ENCODE measurements at regions not wholly inside any gene's neighbourhood (a gene's known extent, or its start where the extent isn't known, plus 50 kb on each side); places are given as distances from the start of the nearest gene placed in this dataset.

- TF ChIP-seq, protein P1, sequence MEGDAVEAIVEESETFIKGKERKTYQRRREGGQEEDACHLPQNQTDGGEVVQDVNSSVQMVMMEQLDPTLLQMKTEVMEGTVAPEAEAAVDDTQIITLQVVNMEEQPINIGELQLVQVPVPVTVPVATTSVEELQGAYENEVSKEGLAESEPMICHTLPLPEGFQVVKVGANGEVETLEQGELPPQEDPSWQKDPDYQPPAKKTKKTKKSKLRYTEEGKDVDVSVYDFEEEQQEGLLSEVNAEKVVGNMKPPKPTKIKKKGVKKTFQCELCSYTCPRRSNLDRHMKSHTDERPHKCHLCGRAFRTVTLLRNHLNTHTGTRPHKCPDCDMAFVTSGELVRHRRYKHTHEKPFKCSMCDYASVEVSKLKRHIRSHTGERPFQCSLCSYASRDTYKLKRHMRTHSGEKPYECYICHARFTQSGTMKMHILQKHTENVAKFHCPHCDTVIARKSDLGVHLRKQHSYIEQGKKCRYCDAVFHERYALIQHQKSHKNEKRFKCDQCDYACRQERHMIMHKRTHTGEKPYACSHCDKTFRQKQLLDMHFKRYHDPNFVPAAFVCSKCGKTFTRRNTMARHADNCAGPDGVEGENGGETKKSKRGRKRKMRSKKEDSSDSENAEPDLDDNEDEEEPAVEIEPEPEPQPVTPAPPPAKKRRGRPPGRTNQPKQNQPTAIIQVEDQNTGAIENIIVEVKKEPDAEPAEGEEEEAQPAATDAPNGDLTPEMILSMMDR (tag by site-specific recombination; IDR thresholded peaks at IDR 0.05), result no peak
- TF ChIP-seq ZBTB7A (tag by site-specific recombination; IDR thresholded peaks at IDR 0.05; ENCODE audit: low read depth) (no peak), ZNF830 (tag by site-specific recombination; IDR thresholded peaks at IDR 0.05; ENCODE audit: low read depth) (no peak), ZBTB11 (tag by site-specific recombination; conservative IDR thresholded peaks at IDR 0.05; ENCODE audit: low read depth) (no peak), ZNF629 (tag by site-specific recombination; IDR thresholded peaks at IDR 0.05) (no peak)
These were observed 84.3 kb upstream of the SORCS3 start for GRCh38 chr10:104556831-104557230.
